ENCODE measurements at regions not wholly inside any gene's neighbourhood (a gene's known extent, or its start where the extent isn't known, plus 50 kb on each side); places are given as distances from the start of the nearest gene placed in this dataset.
"Not testable (repeated sequence)": the region's sequence is repeated elsewhere in the genome, so short reads cannot be mapped to it uniquely, and the experiment has no call there.

DNA sequence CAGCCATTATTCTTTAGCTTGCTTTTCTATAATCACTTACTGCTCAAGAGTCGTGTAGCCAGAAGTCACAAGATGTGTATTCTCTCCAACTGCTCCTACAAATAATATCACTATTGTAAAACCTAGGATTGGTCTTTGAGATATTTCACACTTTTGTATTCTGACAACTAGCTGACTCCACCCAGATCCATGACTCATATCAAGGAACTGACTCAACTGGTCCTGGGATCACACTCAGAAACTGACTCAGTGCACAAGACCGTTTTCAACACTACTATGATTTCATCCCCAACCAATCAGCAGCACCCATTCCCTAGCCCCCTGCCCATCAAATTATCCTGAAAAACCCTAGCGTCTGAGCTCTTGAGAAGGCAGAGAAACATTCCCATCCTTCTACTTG, 56.5 kb upstream of the ORC5 start:
- no peak for DNase-seq (ENCODE audit: low read depth)

DNA sequence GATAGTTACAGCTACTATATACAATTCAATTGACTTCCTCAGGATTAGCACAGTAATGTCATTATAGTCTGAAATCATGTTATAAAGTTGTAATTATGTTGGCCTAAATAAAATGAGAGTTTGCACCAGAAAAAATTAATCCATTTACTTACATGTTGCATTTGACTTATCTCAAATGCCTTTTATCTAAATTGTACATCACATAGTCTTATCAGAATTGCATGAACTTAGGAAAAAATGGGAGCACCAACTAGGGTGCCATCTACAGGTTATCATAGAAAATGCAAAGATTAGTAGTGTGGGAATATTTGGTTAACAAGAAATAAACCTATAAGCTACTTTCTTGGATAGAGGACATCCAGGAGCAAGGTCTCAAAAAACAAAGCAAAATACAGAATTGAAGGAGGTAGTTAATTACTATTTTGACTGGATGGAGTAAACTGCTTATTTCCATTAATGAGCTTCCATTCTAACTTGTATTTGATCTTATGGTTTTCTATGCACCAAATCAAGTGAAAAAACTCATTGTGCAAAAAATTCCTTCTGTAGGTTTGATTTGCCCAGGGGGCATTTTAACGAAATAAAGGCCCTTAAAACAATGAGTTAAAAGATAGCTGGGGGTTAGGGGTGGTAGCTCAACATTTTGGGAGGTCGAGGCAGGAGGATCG, 60.0 kb upstream of the ORC5 start:
- no peak for DNase-seq (ENCODE audit: low read depth)

DNA sequence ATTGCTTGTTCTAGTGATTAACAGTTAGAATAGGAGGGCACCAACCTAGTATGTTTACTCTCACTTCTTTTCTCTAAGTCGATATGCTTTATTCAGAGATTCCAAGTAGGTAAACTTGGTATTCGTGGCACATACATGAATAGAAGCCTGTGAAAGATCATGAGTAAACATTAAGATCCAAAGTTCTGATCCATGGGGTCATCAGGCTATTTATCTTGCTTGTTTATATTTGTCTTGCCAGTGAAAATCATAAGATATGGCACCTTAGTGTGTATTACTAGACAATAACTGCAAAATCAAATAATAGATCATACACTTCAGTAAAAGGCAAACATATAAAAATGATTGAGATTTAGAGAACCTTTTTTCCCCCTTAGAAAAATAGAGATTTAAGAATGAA, 56.5 kb upstream of the LHFPL3 start:
- no peak for DNase-seq (ENCODE audit: low read depth)

DNA sequence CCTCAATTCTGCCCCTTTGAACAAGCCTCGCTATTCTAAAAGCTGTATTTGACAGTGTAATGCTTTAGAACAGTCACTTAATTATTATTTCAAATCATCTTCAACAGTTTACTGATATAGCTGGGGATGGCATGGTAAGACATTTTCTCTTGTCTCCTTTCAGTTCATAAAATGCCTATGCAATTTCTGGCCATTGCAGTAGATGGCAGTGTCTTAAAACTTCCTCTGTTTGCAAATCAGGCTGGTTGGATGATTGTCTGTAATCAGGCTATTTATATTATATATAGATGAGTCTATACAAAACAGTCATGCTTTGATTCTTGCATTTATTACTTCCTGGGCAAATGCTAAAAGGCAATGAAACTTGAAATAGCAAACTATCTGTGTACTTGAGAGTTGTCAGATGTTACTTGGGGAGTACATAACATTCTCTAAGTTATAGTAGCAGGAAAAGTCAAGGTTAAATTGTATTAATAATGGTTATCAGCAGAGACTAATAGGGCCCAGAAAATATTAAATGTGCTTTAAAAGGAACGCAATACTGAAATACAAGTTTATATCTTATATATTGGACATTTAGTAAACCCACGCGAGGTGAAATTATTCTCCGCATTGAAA, 55.5 kb upstream of the LHFPL3 start:
- peak; percentile 6 for DNase-seq (ENCODE audit: low read depth)

DNA sequence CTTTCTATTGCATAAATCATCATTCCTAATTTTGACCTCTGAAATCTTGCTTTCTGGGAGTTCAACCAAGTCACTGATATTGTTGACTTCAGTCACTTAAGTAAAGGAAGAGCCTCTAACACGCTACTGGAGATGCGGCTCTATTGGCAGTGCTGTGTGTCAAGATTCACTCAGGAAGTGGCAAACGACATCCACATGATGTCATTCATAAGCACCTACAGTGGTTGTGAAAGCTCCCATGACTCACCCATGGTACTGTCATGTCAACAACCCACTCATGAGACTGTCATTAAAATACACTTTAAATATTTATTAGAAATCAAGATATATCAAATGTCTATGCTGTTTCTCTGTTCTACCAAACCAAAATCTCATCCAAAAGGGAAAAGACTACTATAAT, 52.5 kb upstream of the LHFPL3 start:
- DNase-seq (ENCODE audit: low read depth) = no peak

DNA sequence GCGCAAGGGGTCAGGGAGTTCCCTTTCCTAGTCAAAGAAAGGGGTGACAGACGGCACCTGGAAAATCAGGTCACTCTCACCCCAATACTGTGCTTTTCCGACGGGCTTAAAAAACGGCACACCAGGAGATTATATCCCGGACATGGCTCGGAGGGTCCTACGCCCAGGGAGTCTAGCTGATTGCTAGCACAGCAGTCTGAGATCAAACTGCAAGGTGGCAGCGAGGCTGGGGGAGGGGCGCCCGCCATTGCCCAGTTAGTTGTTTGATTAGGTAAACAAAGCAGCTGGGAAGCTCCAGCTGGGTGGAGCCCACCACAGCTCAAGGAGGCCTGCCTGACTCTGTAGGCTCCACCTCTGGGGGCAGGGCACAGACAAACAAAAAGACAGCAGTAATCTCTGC, 51.7 kb upstream of the LHFPL3 start:
- not testable (repeated sequence) for DNase-seq (ENCODE audit: low read depth)
